ENCODE measurements at regions not wholly inside any gene's neighbourhood (a gene's known extent, or its start where the extent isn't known, plus 50 kb on each side); places are given as distances from the start of the nearest gene placed in this dataset.

- ChIA-PET CTCF (interaction anchor here (0.7 kb wide), 1 partner anchor 164 kb away, joined by 3 read pairs; no protein-coding TSS in a partner anchor), POLR2A (interaction anchor here (1.0 kb wide), 1 partner anchor 168 kb away, joined by 4 read pairs; no protein-coding TSS in a partner anchor)
- H3K4me2 ChIP-seq, result peak overlapping the region; percentile 37; the same call in 1 of the 3 replicates
- no peak overlapping the region for H3K4me3 ChIP-seq
- H3K4me1 ChIP-seq, result peaks cover 92% of the 10 kb centered on the region
- peak in 1 of 2 experiments; percentile 53 for DNase-seq (ENCODE audit: low read depth in 1 of 2, low spot score in 1 of 2)
- H3K9me3 ChIP-seq, result no peaks in the 10 kb centered on the region
- H3K27ac ChIP-seq, result peak overlapping the region; percentile 67 to 95
- ATAC-seq, result peak in 1 of 2 experiments; percentile 2; a peak in 2 of 6 replicates
- 92% methylated on average over 4 of the region's 4 CpGs for WGBS (ENCODE audit: missing lambda C conversion rate)
- FAIRE-seq, result no peak
- TF ChIP-seq E2F6 (IDR thresholded peaks at IDR 0.05; ENCODE audit: borderline replicate concordance, low read depth), result no peak
- no peak for TF ChIP-seq USF2 (IDR thresholded peaks at IDR 0.05)
- TF ChIP-seq NPAS2 (CRISPR knock-in tag; IDR thresholded peaks at IDR 0.05; ENCODE audit: borderline replicate concordance), result no peak
- no peak for TF ChIP-seq EHMT2 (IDR thresholded peaks at IDR 0.05; ENCODE audit: low read depth)
- no peak for TF ChIP-seq EHF (CRISPR knock-in tag; IDR thresholded peaks at IDR 0.05)
- TF ChIP-seq CTCF (IDR thresholded peaks at IDR 0.05), result peak; percentile 45
- no peak for TF ChIP-seq NR3C1 (IDR thresholded peaks at IDR 0.05)
- TF ChIP-seq MAX (IDR thresholded peaks at IDR 0.05), result no peak
- no peak for TF ChIP-seq CHD4 (IDR thresholded peaks at IDR 0.05; ENCODE audit: borderline replicate concordance)
- TF ChIP-seq HMGXB4 (CRISPR knock-in tag; IDR thresholded peaks at IDR 0.05; ENCODE audit: borderline replicate concordance), result no peak
- no peak for TF ChIP-seq JUN (IDR thresholded peaks at IDR 0.05)
- no peak for TF ChIP-seq BHLHE40 (IDR thresholded peaks at IDR 0.05; ENCODE audit: low read depth, low read length)
- no peak for TF ChIP-seq KDM1A (IDR thresholded peaks at IDR 0.05; ENCODE audit: low read depth)
- no peak for TF ChIP-seq PBX3 (IDR thresholded peaks at IDR 0.05)
- TF ChIP-seq HDAC2 (IDR thresholded peaks at IDR 0.05), result no peak
- no peak for TF ChIP-seq SREBF2 (IDR thresholded peaks at IDR 0.05)
- no peak for TF ChIP-seq NFE2L2 (conservative IDR thresholded peaks at IDR 0.05; ENCODE audit: low read length)
- TF ChIP-seq POLR2AphosphoS2 (conservative IDR thresholded peaks at IDR 0.05; ENCODE audit: low read length), result 0 out of 2 replicates have a peak, but pooled peaks have one; percentile 61
- no peak for TF ChIP-seq RCOR1 (IDR thresholded peaks at IDR 0.05; ENCODE audit: low read depth, low read length)
- TF ChIP-seq RNF2 (IDR thresholded peaks at IDR 0.05; ENCODE audit: borderline replicate concordance, low read depth), result no peak
- TF ChIP-seq EP300 (IDR thresholded peaks at IDR 0.05), result no peak
- TF ChIP-seq SMC3 (IDR thresholded peaks at IDR 0.05), result peak; percentile 34; the same call in 2 of the 3 replicates
- TF ChIP-seq RAD21 (conservative IDR thresholded peaks at IDR 0.05 in 1 of 2, IDR thresholded peaks at IDR 0.05 in 1 of 2), result peak; percentile 56 to 59
- TF ChIP-seq FOSL2 (IDR thresholded peaks at IDR 0.05), result no peak
- no peak for TF ChIP-seq FOSL2 (CRISPR knock-in tag; IDR thresholded peaks at IDR 0.05)
- TF ChIP-seq FOSB (CRISPR knock-in tag; IDR thresholded peaks at IDR 0.05), result no peak
- no peak for TF ChIP-seq ELK1 (IDR thresholded peaks at IDR 0.05; ENCODE audit: low read depth, low read length)
- TF ChIP-seq HEYL (CRISPR knock-in tag; IDR thresholded peaks at IDR 0.05), result no peak
- no peak for TF ChIP-seq ZC3H11A (IDR thresholded peaks at IDR 0.05)
- TF ChIP-seq HOXA7 (CRISPR knock-in tag; IDR thresholded peaks at IDR 0.05), result no peak
- TF ChIP-seq PHF8 (IDR thresholded peaks at IDR 0.05; ENCODE audit: borderline replicate concordance, low read depth), result no peak
- no peak for TF ChIP-seq RARB (CRISPR knock-in tag; IDR thresholded peaks at IDR 0.05)
- no peak for TF ChIP-seq CBX2 (IDR thresholded peaks at IDR 0.05; ENCODE audit: borderline replicate concordance, low read depth)
Measured at GRCh38 chr2:120907822-120908221, 172.2 kb downstream of the GLI2 start.
